ENCODE measurements at regions not wholly inside any gene's neighbourhood (a gene's known extent, or its start where the extent isn't known, plus 50 kb on each side); places are given as distances from the start of the nearest gene placed in this dataset.

- H3K4me3 ChIP-seq (ENCODE audit: low read length), result no peak overlapping the region
- no peaks in the 10 kb centered on the region for H3K9me3 ChIP-seq (replicated peaks; ENCODE audit: control insufficient read depth, low read depth, low read length)
- WGBS (ENCODE audit: insufficient coverage), result 80% methylated on average over 2 of the region's 5 CpGs
- H3K36me3 ChIP-seq (ENCODE audit: control insufficient read depth, insufficient read depth, low read length), result no peaks in the 10 kb centered on the region
- H3K27me3 ChIP-seq (ENCODE audit: control insufficient read depth, insufficient read depth, low read length), result no peaks in the 10 kb centered on the region
- no peak for DNase-seq
- no peaks in the 10 kb centered on the region for H3K4me1 ChIP-seq (ENCODE audit: control insufficient read depth, insufficient read depth, low read length)
- H3K27ac ChIP-seq (ENCODE audit: low read length), result no peak overlapping the region
Observed at GRCh38 chr16:52896478-52897164, 156.1 kb downstream of the CHD9NB start.

- no CpG with 5 or more reads among the region's 3 CpGs for WGBS (ENCODE audit: insufficient coverage)
- Histone ChIP-seq H3K27ac (ENCODE audit: low read length) (no peak overlapping the region), H3K27me3 (ENCODE audit: control insufficient read depth, insufficient read depth, low read length) (no peaks in the 10 kb centered on the region), H3K9me3 (replicated peaks; ENCODE audit: control insufficient read depth, low read depth, low read length) (no peaks in the 10 kb centered on the region), H3K4me3 (ENCODE audit: low read length) (no peak overlapping the region), H3K4me1 (ENCODE audit: control insufficient read depth, insufficient read depth, low read length) (no peaks in the 10 kb centered on the region), H3K36me3 (ENCODE audit: control insufficient read depth, insufficient read depth, low read length) (no peaks in the 10 kb centered on the region)
- DNase-seq, result peak; percentile 60
Observed at GRCh38 chr16:52874042-52874441, 178.7 kb downstream of the CHD9NB start.

GRCh38 chr16:52872731-52873130 is 180.0 kb downstream of the CHD9NB start:
- H3K36me3 ChIP-seq (ENCODE audit: control insufficient read depth, insufficient read depth, low read length), result no peaks in the 10 kb centered on the region
- peak; percentile 31 for DNase-seq
- no peak overlapping the region for H3K27ac ChIP-seq (ENCODE audit: low read length)
- H3K27me3 ChIP-seq (ENCODE audit: control insufficient read depth, insufficient read depth, low read length), result no peaks in the 10 kb centered on the region
- H3K4me1 ChIP-seq (ENCODE audit: control insufficient read depth, insufficient read depth, low read length), result no peaks in the 10 kb centered on the region
- H3K4me3 ChIP-seq (ENCODE audit: low read length), result no peak overlapping the region
- no peaks in the 10 kb centered on the region for H3K9me3 ChIP-seq (replicated peaks; ENCODE audit: control insufficient read depth, low read depth, low read length)
- 86% methylated on average over 2 of the region's 7 CpGs for WGBS (ENCODE audit: insufficient coverage)

- no peak for DNase-seq
- no peaks in the 10 kb centered on the region for H3K36me3 ChIP-seq (ENCODE audit: control insufficient read depth, insufficient read depth, low read length)
- no peaks in the 10 kb centered on the region for H3K27me3 ChIP-seq (ENCODE audit: control insufficient read depth, insufficient read depth, low read length)
- no peak overlapping the region for H3K27ac ChIP-seq (ENCODE audit: low read length)
- H3K4me1 ChIP-seq (ENCODE audit: control insufficient read depth, insufficient read depth, low read length), result no peaks in the 10 kb centered on the region
- H3K4me3 ChIP-seq (ENCODE audit: low read length), result no peak overlapping the region
- H3K9me3 ChIP-seq (replicated peaks; ENCODE audit: control insufficient read depth, low read depth, low read length), result no peaks in the 10 kb centered on the region
Observed at GRCh38 chr16:52871481-52871880, 181.2 kb downstream of the CHD9NB start.

GRCh38 chr16:52869243-52869642 is 183.5 kb downstream of the CHD9NB start:
- no peak overlapping the region for H3K27ac ChIP-seq (ENCODE audit: low read length)
- no peak for DNase-seq
- no peaks in the 10 kb centered on the region for H3K4me1 ChIP-seq (ENCODE audit: control insufficient read depth, insufficient read depth, low read length)
- H3K9me3 ChIP-seq (replicated peaks; ENCODE audit: control insufficient read depth, low read depth, low read length), result no peaks in the 10 kb centered on the region
- H3K4me3 ChIP-seq (ENCODE audit: low read length), result no peak overlapping the region
- WGBS (ENCODE audit: insufficient coverage), result 0% methylated on average over 1 of the region's 1 CpG
- H3K27me3 ChIP-seq (ENCODE audit: control insufficient read depth, insufficient read depth, low read length), result no peaks in the 10 kb centered on the region
- H3K36me3 ChIP-seq (ENCODE audit: control insufficient read depth, insufficient read depth, low read length), result no peaks in the 10 kb centered on the region

GRCh38 chr16:52863000-52863399 is 189.7 kb downstream of the CHD9NB start:
- Histone ChIP-seq H3K4me1 (ENCODE audit: control insufficient read depth, insufficient read depth, low read length) (peaks cover 2% of the 10 kb centered on the region), H3K4me3 (ENCODE audit: low read length) (no peak overlapping the region), H3K27me3 (ENCODE audit: control insufficient read depth, insufficient read depth, low read length) (no peaks in the 10 kb centered on the region), H3K9me3 (replicated peaks; ENCODE audit: control insufficient read depth, low read depth, low read length) (no peaks in the 10 kb centered on the region), H3K27ac (ENCODE audit: low read length) (no peak overlapping the region), H3K36me3 (ENCODE audit: control insufficient read depth, insufficient read depth, low read length) (no peaks in the 10 kb centered on the region)
- no CpG with 5 or more reads among the region's 4 CpGs for WGBS (ENCODE audit: insufficient coverage)
- DNase-seq, result no peak

GRCh38 chr16:52861614-52862022 is 191.1 kb downstream of the CHD9NB start:
- no peaks in the 10 kb centered on the region for H3K9me3 ChIP-seq (replicated peaks; ENCODE audit: control insufficient read depth, low read depth, low read length)
- H3K27me3 ChIP-seq (ENCODE audit: control insufficient read depth, insufficient read depth, low read length), result no peaks in the 10 kb centered on the region
- H3K36me3 ChIP-seq (ENCODE audit: control insufficient read depth, insufficient read depth, low read length), result no peaks in the 10 kb centered on the region
- no peak overlapping the region for H3K27ac ChIP-seq (ENCODE audit: low read length)
- WGBS (ENCODE audit: insufficient coverage), result 36% methylated on average over 3 of the region's 7 CpGs
- peaks cover 2% of the 10 kb centered on the region for H3K4me1 ChIP-seq (ENCODE audit: control insufficient read depth, insufficient read depth, low read length)
- DNase-seq, result peak; percentile 61
- H3K4me3 ChIP-seq (ENCODE audit: low read length), result no peak overlapping the region

GRCh38 chr16:52855463-52855862 is 197.2 kb downstream of the CHD9NB start:
- no peak for DNase-seq
- Histone ChIP-seq H3K4me1 (ENCODE audit: control insufficient read depth, insufficient read depth, low read length) (no peaks in the 10 kb centered on the region), H3K36me3 (ENCODE audit: control insufficient read depth, insufficient read depth, low read length) (no peaks in the 10 kb centered on the region), H3K27ac (ENCODE audit: low read length) (no peak overlapping the region), H3K9me3 (replicated peaks; ENCODE audit: control insufficient read depth, low read depth, low read length) (peaks cover 17% of the 10 kb centered on the region), H3K4me3 (ENCODE audit: low read length) (no peak overlapping the region), H3K27me3 (ENCODE audit: control insufficient read depth, insufficient read depth, low read length) (no peaks in the 10 kb centered on the region)

- 77% methylated on average over 5 of the region's 5 CpGs for WGBS (ENCODE audit: insufficient coverage)
- Histone ChIP-seq H3K4me3 (ENCODE audit: low read length) (no peak overlapping the region), H3K36me3 (ENCODE audit: control insufficient read depth, insufficient read depth, low read length) (no peaks in the 10 kb centered on the region), H3K9me3 (replicated peaks; ENCODE audit: control insufficient read depth, low read depth, low read length) (peaks cover 18% of the 10 kb centered on the region), H3K4me1 (ENCODE audit: control insufficient read depth, insufficient read depth, low read length) (no peaks in the 10 kb centered on the region), H3K27ac (ENCODE audit: low read length) (no peak overlapping the region), H3K27me3 (ENCODE audit: control insufficient read depth, insufficient read depth, low read length) (no peaks in the 10 kb centered on the region)
- DNase-seq, result no peak
Observed at GRCh38 chr16:52852978-52853377, 199.7 kb downstream of the CHD9NB start.

- Histone ChIP-seq H3K36me3 (ENCODE audit: control insufficient read depth, insufficient read depth, low read length) (no peaks in the 10 kb centered on the region), H3K4me1 (ENCODE audit: control insufficient read depth, insufficient read depth, low read length) (no peaks in the 10 kb centered on the region), H3K27me3 (ENCODE audit: control insufficient read depth, insufficient read depth, low read length) (no peaks in the 10 kb centered on the region), H3K27ac (ENCODE audit: low read length) (no peak overlapping the region), H3K9me3 (replicated peaks; ENCODE audit: control insufficient read depth, low read depth, low read length) (peaks cover 18% of the 10 kb centered on the region), H3K4me3 (ENCODE audit: low read length) (no peak overlapping the region)
- no CpG with 5 or more reads among the region's 1 CpG for WGBS (ENCODE audit: insufficient coverage)
- no peak for DNase-seq
Observed at GRCh38 chr16:52851211-52851740, 201.4 kb downstream of the CHD9NB start.

GRCh38 chr16:52843381-52843780 is 209.3 kb downstream of the CHD9NB start:
- Histone ChIP-seq H3K36me3 (ENCODE audit: control insufficient read depth, insufficient read depth, low read length) (no peaks in the 10 kb centered on the region), H3K27me3 (ENCODE audit: control insufficient read depth, insufficient read depth, low read length) (no peaks in the 10 kb centered on the region), H3K27ac (ENCODE audit: low read length) (no peak overlapping the region), H3K4me1 (ENCODE audit: control insufficient read depth, insufficient read depth, low read length) (no peaks in the 10 kb centered on the region), H3K4me3 (ENCODE audit: low read length) (no peak overlapping the region), H3K9me3 (replicated peaks; ENCODE audit: control insufficient read depth, low read depth, low read length) (no peaks in the 10 kb centered on the region)
- peak; percentile 69 for DNase-seq
